Hematopoietic multipotent progenitor cell treated with erythropoietin and hydrocortisone succinate and interleukin-3 and kit ligand, for 17 days (in vitro differentiated cells): ENCODE measurements at regions not wholly inside any gene's neighbourhood (a gene's known extent, or its start where the extent isn't known, plus 50 kb on each side); places are given as distances from the start of the nearest gene placed in this dataset.

ENCODE experiments used
- DNase-seq: peaks from one replicate; pipeline ENCODE4 v3.0.0-alpha.2; 2015; ENCODE audit warnings: low spot score

DNA sequence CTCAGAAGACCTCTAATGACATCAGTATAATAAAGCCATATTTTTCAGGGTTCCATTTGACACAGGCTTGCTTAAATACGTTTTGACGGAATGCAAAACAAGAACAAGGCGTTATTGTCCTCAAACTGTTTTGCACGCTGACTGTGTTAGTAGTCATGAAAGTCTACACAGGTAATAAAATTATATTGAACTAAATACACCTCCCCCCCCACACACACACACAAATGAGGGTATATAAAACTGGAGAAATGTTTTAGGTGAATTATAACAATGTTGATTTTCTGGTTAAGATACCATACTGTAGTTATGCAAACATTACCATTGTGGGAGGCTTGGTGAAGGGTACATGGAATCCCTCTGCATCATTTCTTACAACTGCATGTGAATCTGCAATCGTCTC lies 257.1 kb upstream of the ARRDC4 start:
- no peak for DNase-seq

DNA sequence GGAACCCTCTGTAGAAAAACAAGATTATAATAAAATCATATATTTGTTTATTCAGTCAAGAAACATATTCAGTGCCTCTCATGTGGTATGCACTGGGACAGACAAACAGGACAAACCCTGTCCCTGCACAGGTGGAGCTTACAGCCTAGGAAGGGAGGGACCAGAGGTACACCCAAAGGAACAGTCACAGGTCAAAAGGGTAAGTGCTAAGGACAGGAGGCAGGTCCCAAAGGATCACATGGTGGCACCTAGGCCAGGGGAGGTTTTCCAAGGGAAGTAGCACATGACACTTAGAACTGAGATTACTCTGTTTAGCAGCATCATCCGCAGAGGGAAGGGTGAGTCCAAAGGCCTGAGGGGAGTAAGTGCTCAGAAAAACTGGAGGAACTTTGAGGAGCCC lies 254.4 kb upstream of the ARRDC4 start:
- no peak for DNase-seq

GRCh38 chr15:97708252-97708651 lies 252.3 kb upstream of the ARRDC4 start:
- no peak for DNase-seq

DNA sequence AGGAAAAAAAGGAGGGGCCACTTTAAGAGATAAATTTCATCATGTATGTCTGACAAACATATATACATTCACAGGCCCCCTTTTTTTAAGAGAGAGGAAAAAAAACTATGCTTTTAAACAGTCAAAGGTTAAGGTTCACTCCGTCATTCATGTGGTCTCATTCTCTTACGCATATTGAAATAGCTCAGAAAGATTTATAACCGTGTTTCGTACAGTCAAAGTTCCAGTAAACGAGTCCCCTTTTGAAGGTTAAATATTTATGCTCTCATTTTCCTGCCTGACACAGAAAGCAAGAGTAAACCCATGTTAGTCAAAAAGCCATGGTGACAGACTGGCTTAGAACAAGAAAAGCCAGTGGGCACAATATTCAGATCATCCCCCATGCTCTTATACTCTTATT lies 248.0 kb upstream of the ARRDC4 start:
- no peak for DNase-seq

DNA sequence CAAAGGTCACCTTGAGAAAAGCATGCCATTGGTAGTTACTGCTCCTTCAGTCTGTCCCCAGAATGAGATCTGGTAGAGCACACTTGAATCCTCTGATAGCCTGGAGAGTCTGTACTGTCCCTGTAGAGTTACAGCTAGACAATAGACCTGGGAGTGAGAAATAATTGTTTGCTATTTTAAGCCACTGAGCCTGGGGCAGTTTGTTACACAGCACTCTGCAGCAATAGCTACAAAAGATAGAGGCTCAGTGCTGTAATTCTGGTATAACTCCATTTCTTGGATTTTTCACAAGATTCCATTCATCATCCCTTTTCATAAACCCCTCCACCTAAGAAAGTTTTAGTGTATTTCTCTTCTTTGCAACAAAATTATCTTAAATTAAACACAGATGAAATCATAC lies 242.7 kb upstream of the ARRDC4 start:
- DNase-seq = no peak

- no peak for DNase-seq
These were observed 242.0 kb upstream of the ARRDC4 start for GRCh38 chr15:97718509-97718908.

DNA sequence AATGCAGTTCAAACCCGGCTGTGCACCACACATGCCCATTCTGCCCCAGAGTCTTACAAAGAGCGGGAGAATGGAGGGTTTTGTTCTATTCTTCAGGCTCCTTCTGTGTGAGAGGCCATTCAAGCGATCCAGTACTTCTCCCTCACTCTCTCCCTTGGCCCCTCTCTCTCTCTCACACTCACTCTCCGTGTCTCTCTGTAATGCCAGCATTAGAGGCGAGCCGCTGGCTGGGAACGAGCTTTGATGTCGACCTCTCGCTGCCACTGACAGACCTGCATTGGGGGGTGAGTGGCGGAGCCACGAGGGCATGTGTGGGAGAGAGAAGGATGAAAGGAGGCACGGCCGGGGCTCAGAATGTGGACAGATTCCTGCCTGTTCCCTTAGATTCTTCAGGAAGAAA lies 231.7 kb upstream of the ARRDC4 start:
- no peak for DNase-seq

- no peak for DNase-seq
These were observed 231.2 kb upstream of the ARRDC4 start for GRCh38 chr15:97729270-97729669.

DNA sequence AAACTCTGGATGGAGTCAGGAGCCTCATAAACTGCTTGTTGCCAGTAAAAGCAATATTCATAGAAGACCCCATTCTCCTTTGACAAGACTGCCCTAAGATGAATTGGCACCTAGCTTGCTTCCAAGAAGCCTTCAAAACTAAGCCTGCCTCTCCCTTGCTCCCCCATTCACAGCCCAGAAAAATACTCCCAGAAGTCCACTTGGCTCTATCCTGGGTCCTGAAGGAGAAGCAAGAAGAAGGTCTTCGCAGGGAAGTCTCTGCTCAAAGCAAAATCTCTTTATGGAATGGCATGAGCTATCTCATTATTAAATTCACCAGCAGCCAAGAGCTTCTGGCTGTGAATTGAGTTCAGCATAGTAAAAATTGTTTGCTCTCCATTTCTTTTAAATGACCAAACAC lies 230.2 kb upstream of the ARRDC4 start:
- no peak for DNase-seq

DNA sequence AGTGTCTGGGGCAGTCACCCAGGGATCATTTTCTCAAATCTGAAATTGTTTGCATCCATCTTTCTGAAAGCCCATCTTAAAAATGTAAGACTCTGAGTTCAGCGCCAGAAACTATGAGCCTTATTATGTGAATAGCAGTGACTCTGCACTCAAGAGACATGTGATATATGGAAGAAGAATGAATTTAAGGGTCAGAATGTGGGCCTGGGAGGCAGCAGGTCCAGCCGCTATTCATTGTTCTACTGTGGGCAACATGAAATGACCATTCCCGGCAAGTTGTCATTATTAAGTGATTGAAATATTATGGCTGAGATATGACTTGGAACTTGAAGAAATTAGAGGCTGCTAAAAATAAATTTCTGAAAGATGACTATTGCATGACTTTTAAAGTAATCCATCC lies 228.6 kb upstream of the ARRDC4 start:
- no peak for DNase-seq

- DNase-seq = no peak
These were observed 227.1 kb upstream of the ARRDC4 start for GRCh38 chr15:97733373-97733772.

DNA sequence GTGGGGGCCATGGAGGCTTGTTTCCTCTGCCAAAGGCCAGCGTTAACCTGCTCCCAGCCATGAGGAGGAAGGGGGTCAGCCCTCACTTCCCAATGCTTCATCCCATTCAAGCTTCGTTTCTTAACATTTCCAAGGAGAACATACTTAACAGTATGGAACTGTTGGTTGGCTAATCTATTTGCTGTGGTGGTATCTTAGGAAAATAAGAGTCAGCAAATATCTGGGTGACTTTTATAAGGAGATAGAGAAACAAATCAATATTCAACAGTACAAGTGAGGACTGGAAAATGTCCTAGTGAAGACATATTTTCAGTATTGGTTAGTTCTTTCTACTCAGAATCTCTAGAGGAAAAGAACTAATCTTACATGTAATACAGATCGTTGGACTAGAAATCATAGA lies 223.8 kb upstream of the ARRDC4 start:
- DNase-seq = no peak

GRCh38 chr15:97745481-97746071 lies 214.9 kb upstream of the ARRDC4 start:
- DNase-seq = peak; percentile 13

DNA sequence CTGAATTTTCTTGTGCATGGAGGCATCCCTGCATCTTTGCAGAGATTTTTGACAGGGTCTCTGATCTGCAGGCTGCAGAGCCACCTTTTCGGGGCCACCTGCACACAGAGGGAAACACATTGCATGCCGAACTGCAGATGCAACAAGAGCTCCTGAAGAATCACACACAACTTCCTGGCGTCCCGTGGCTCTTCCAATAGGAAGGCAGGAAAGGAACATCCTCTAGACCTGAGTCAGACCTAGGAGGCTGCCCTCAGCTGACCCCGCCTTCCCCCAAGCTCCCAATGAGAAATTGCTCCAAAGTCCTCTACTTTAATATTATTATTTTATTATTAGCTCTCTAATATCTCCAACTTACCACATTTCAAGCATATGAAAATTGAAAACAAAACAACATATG lies 213.2 kb upstream of the ARRDC4 start:
- DNase-seq = no peak

GRCh38 chr15:97748576-97748975 lies 211.9 kb upstream of the ARRDC4 start:
- DNase-seq = no peak

DNA sequence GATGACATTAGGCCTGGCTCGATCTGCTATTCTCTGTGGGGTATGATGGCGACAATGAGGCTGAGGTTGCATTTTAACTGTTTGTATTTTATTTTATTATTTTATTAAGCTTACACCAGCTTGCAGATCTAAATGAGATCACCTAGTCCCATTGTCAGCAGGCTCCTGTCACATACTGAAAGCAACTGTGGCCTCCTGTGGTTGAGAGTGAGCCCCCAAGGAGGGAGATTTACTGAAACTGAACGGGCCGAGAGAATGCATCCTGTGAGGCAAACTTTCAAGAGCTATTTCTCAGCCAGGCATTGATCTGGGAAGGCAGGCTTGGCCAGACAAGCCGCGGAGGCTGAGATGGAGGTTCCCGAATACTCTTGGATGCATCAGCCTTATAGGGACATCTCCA lies 210.4 kb upstream of the ARRDC4 start:
- DNase-seq = no peak

- DNase-seq = no peak
These were observed 204.8 kb upstream of the ARRDC4 start for GRCh38 chr15:97755726-97756125.

- no peak for DNase-seq
These were observed 201.1 kb upstream of the ARRDC4 start for GRCh38 chr15:97759363-97759762.

- DNase-seq = no peak
These were observed 199.4 kb upstream of the ARRDC4 start for GRCh38 chr15:97761110-97761509.

DNA sequence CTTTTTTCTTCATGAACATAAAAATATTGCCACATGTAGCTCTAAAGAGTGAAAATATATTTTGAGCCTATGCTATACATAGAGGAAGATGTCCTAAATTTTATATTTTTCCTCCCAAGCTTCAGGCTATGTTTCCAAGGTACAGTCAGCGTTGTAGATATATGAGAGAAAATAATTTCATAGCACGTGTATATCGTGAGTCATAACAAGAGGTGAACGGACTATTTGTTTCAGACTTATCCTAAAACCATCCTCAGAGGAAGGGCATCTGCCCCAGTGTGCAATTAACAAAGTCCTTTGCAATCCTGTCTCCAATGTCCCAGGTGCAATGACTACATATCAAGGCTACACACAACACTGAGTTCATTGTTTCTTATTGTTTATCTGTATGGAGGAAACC lies 177.3 kb upstream of the ARRDC4 start:
- DNase-seq = no peak

DNA sequence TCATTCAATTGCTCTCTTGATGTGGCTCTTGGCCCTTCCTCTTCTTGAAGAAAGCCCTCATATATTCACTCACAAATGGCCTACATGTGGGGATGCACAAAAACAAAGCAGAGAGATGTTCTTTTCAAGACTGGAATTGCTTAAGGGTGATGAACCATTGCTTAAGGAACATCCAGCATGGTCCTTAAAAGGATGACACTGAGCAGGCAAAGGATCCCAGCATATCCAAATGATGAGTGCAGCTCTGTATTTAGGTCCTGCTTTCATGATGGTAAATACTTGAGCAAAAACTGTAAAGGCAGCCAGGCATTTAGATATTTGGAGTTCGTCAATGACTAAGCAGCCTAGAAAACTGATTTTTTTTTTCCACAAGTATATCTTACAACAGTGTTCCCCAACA lies 173.8 kb upstream of the ARRDC4 start:
- DNase-seq = no peak

DNA sequence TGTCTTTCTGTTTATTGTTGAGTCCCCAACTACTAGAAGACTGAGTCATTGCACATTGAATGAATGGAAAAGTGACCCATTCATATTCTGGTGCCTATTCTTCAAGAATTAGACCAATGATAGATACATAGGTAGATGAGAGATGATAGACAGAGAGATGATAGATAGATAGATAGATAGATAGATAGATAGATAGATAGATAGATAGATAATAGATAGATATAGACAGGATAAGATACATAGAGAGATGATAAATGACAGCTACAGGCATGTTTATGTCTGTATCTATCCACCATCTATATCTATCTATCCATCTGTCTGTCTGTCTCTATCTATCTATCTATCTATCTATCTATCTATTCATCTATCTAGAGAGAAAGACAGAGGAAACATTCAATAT lies 170.3 kb upstream of the ARRDC4 start:
- DNase-seq = no peak

DNA sequence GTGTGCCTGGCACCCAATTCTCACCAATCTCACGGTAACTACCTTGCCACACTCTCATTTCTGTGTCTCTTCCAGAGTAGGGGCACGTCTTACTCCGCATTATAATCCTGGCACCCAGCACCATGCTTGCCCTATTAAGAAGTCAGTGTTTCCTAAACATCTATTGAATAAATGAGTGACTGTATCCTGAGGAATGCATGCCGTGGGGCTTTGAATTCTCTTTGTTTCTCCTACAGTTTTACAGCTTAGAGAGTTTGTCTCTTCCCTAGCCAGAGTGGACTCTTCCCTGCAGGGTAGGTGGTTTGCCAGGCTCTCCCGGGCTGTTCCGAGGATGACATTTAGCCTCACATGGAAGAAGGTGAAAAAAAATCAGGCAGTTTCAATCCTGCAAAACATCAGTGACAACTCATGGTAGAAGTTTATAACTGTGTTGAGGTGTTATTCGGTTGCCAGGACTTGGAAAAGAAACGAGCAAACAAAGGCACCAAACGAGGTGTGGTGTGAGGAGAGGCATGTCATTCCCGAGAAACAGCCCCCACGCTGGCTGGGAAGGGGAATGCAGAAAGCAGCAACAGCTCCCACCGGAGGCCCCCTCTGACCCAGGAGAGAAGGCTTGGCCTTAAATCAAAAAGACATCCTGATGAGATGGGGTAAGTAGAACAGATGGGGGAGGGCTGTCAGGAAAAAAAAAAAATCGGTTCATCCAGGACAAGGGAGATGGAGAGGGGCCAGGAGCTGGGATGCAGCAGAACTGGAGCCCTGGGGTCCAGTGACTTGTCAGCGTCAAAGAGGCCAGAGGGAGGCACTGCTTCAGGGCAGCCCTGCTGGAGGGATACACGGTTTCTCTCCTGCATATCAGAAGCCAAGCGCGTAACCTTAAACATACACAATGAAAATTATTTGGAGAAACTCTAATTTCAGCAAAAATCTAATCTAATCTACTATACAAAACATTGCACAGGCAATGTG lies 168.4 kb upstream of the ARRDC4 start:
- no peak for DNase-seq

DNA sequence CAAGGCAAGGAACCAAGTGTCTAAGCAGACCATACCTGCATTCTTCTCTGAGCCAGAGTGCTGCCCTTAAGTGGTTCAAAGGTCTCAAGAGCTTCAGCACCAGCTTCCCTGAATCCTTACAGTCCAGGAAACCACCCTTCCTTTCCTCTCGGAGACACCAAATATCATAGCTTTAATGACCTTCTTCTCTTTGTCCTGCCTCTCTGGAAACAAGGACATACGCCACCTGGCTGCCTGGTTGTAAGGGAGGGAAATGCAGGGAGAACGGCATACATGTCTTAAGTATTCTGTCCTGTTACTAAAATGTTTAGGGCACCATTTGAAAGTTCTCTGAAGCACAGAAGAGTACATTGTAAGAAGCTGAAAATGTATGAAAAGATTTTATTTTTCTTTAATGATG lies 155.6 kb upstream of the ARRDC4 start:
- no peak for DNase-seq
